ENCODE measurements at regions not wholly inside any gene's neighbourhood (a gene's known extent, or its start where the extent isn't known, plus 50 kb on each side); places are given as distances from the start of the nearest gene placed in this dataset.

DNA sequence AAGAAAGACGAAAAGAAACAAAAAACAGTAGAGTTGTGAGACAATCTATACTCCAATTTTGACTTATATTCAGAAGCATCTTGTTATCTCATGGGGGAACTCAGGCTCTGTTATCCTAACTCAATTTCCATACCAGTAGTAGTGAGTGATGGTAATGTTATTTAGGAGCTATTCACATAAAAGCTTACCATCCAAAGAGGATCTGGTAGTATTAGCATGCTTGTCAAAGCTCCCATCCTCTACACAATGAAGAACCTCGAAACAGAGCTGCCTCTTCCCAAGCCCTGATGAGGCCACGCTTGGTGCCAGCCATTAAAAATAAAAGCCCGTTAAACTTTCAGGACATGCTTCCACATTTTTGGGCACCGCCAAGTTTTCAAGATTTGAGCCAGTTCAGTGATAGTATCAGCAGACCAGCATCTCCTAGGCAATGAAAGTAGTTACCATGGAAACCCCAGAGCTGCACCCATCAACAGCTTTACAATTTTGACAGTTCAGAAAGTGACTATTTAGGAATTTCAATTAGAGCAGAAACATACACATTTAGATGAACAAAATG lies 173.3 kb downstream of the CD83 start:
- no peak overlapping the region for H3K9ac ChIP-seq (ENCODE audit: low read length)
- no peaks in the 10 kb centered on the region for H3K27me3 ChIP-seq (ENCODE audit: low read length)
- H3K4me3 ChIP-seq (ENCODE audit: insufficient read depth, low read length, poor library complexity, severe bottlenecking): no peak overlapping the region
- H2AFZ ChIP-seq (ENCODE audit: low read depth, low read length, severe bottlenecking): no peak overlapping the region
- TF ChIP-seq EZH2phosphoT487 (conservative IDR thresholded peaks at IDR 0.05; ENCODE audit: low read length): no peak
- TF ChIP-seq, protein P1, sequence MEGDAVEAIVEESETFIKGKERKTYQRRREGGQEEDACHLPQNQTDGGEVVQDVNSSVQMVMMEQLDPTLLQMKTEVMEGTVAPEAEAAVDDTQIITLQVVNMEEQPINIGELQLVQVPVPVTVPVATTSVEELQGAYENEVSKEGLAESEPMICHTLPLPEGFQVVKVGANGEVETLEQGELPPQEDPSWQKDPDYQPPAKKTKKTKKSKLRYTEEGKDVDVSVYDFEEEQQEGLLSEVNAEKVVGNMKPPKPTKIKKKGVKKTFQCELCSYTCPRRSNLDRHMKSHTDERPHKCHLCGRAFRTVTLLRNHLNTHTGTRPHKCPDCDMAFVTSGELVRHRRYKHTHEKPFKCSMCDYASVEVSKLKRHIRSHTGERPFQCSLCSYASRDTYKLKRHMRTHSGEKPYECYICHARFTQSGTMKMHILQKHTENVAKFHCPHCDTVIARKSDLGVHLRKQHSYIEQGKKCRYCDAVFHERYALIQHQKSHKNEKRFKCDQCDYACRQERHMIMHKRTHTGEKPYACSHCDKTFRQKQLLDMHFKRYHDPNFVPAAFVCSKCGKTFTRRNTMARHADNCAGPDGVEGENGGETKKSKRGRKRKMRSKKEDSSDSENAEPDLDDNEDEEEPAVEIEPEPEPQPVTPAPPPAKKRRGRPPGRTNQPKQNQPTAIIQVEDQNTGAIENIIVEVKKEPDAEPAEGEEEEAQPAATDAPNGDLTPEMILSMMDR (IDR thresholded peaks at IDR 0.05; ENCODE audit: insufficient read depth, low read length, poor library complexity, severe bottlenecking): no peak
- H3K9me2 ChIP-seq (replicated peaks; ENCODE audit: insufficient read depth, low read length): no peaks in the 10 kb centered on the region
- H3K79me2 ChIP-seq (ENCODE audit: insufficient read depth, low read length): no peaks in the 10 kb centered on the region
- no peaks in the 10 kb centered on the region for H3K9me3 ChIP-seq (ENCODE audit: insufficient read depth, low read length)
- H3K36me3 ChIP-seq (ENCODE audit: low read length): no peaks in the 10 kb centered on the region
- no peaks in the 10 kb centered on the region for H3F3A ChIP-seq (ENCODE audit: insufficient read depth)
- H3K27ac ChIP-seq (ENCODE audit: low read depth, low read length): no peak overlapping the region
- H3K4me2 ChIP-seq (ENCODE audit: low read depth, low read length, poor library complexity, severe bottlenecking): no peak overlapping the region
- no peaks in the 10 kb centered on the region for H4K20me1 ChIP-seq (ENCODE audit: low read depth, low read length)

GRCh38 chr6:14291331-14291730 lies 173.8 kb downstream of the CD83 start:
- Histone ChIP-seq H3K79me2 (ENCODE audit: insufficient read depth, low read length) (no peaks in the 10 kb centered on the region), H4K20me1 (ENCODE audit: low read depth, low read length) (no peaks in the 10 kb centered on the region), H3K4me2 (ENCODE audit: low read depth, low read length, poor library complexity, severe bottlenecking) (no peak overlapping the region), H3K36me3 (ENCODE audit: low read length) (no peaks in the 10 kb centered on the region), H2AFZ (ENCODE audit: low read depth, low read length, severe bottlenecking) (no peak overlapping the region), H3K9ac (ENCODE audit: low read length) (no peak overlapping the region), H3K27me3 (ENCODE audit: low read length) (no peaks in the 10 kb centered on the region), H3K27ac (ENCODE audit: low read depth, low read length) (no peak overlapping the region), H3F3A (ENCODE audit: insufficient read depth) (no peaks in the 10 kb centered on the region), H3K4me3 (ENCODE audit: insufficient read depth, low read length, poor library complexity, severe bottlenecking) (no peak overlapping the region), H3K9me2 (replicated peaks; ENCODE audit: insufficient read depth, low read length) (no peaks in the 10 kb centered on the region), H3K9me3 (ENCODE audit: insufficient read depth, low read length) (no peaks in the 10 kb centered on the region)
- TF ChIP-seq, protein P1 (IDR thresholded peaks at IDR 0.05; ENCODE audit: insufficient read depth, low read length, poor library complexity, severe bottlenecking): no peak
- TF ChIP-seq EZH2phosphoT487 (conservative IDR thresholded peaks at IDR 0.05; ENCODE audit: low read length): no peak

DNA sequence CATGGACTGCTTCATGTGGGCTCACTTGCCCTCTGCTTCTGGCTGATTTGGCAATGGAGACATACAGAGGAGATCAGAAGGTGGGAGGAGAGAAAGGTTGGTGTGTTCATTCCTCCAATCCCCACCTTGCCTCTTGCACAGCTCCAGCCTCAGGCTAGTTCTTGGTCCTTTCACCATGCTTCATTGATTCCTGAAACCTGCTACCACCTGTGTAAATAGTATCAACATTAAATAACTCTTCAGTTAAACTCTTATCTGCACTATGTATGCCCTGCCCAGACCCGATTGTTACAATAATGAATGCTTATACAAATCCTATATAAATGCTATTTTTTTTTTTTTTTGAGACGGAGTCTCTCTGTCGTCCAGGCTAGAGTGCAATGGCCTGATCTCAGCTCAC lies 174.5 kb downstream of the CD83 start:
- Histone ChIP-seq H3K4me3 (ENCODE audit: insufficient read depth, low read length, poor library complexity, severe bottlenecking) (no peak overlapping the region), H3K79me2 (ENCODE audit: insufficient read depth, low read length) (no peaks in the 10 kb centered on the region), H3K9ac (ENCODE audit: low read length) (no peak overlapping the region), H3K9me3 (ENCODE audit: insufficient read depth, low read length) (no peaks in the 10 kb centered on the region), H3K4me2 (ENCODE audit: low read depth, low read length, poor library complexity, severe bottlenecking) (no peak overlapping the region), H3K27ac (ENCODE audit: low read depth, low read length) (no peak overlapping the region), H3K36me3 (ENCODE audit: low read length) (no peaks in the 10 kb centered on the region), H4K20me1 (ENCODE audit: low read depth, low read length) (no peaks in the 10 kb centered on the region), H2AFZ (ENCODE audit: low read depth, low read length, severe bottlenecking) (no peak overlapping the region), H3K27me3 (ENCODE audit: low read length) (no peaks in the 10 kb centered on the region), H3K9me2 (replicated peaks; ENCODE audit: insufficient read depth, low read length) (no peaks in the 10 kb centered on the region), H3F3A (ENCODE audit: insufficient read depth) (no peaks in the 10 kb centered on the region)
- TF ChIP-seq EZH2phosphoT487 (conservative IDR thresholded peaks at IDR 0.05; ENCODE audit: low read length): no peak
- TF ChIP-seq, protein P1 (IDR thresholded peaks at IDR 0.05; ENCODE audit: insufficient read depth, low read length, poor library complexity, severe bottlenecking): no peak
